ENCODE measurements at regions not wholly inside any gene's neighbourhood (a gene's known extent, or its start where the extent isn't known, plus 50 kb on each side); places are given as distances from the start of the nearest gene placed in this dataset.
A peak's percentile ranks its signal among the peaks of the same experiment; 100 is the strongest.
"Not testable (repeated sequence)": the region's sequence is repeated elsewhere in the genome, so short reads cannot be mapped to it uniquely, and the experiment has no call there.

- Histone ChIP-seq H3K79me2 (replicated peaks; ENCODE audit: insufficient read depth, low read length) (no peaks in the 10 kb centered on the region), H3F3A (ENCODE audit: insufficient read depth, low read length, poor library complexity, severe bottlenecking) (no peaks in the 10 kb centered on the region), H3K9me2 (ENCODE audit: insufficient read depth, low read length) (no peaks in the 10 kb centered on the region), H3K36me3 (ENCODE audit: insufficient read depth, low read length) (no peaks in the 10 kb centered on the region), H4K20me1 (ENCODE audit: insufficient read depth) (no peaks in the 10 kb centered on the region), H3K9ac (ENCODE audit: low read length) (no peak overlapping the region), H3K4me2 (ENCODE audit: low read length) (no peak overlapping the region), H2AFZ (ENCODE audit: low read depth, low read length) (no peak overlapping the region), H3K27ac (ENCODE audit: low read length) (no peak overlapping the region), H3K4me3 (ENCODE audit: low read length) (no peak overlapping the region), H3K9me3 (ENCODE audit: low read length) (no peaks in the 10 kb centered on the region), H3K27me3 (ENCODE audit: insufficient read depth, low read depth, low read length) (no peaks in the 10 kb centered on the region)
- no peak for TF ChIP-seq EZH2 (IDR thresholded peaks at IDR 0.05; ENCODE audit: borderline replicate concordance, insufficient read depth, low read length, poor library complexity, severe bottlenecking)
- no peak for TF ChIP-seq POLR2AphosphoS5 (IDR thresholded peaks at IDR 0.05)
- TF ChIP-seq MXI1 (conservative IDR thresholded peaks at IDR 0.05; ENCODE audit: poor library complexity, severe bottlenecking), result no peak
- no peak for TF ChIP-seq REST (IDR thresholded peaks at IDR 0.05; ENCODE audit: borderline replicate concordance)
- TF ChIP-seq EP300 (conservative IDR thresholded peaks at IDR 0.05; ENCODE audit: poor library complexity, severe bottlenecking), result no peak
- no peak for TF ChIP-seq RAD21 (conservative IDR thresholded peaks at IDR 0.05)
Measured at GRCh38 chr12:42024495-42024830, 120.2 kb downstream of the GXYLT1 start.

- Histone ChIP-seq H2AFZ (ENCODE audit: low read depth, low read length) (no peak overlapping the region), H3K9ac (ENCODE audit: low read length) (no peak overlapping the region), H3K4me2 (ENCODE audit: low read length) (no peak overlapping the region), H3K36me3 (ENCODE audit: insufficient read depth, low read length) (no peaks in the 10 kb centered on the region), H3K9me3 (ENCODE audit: low read length) (no peaks in the 10 kb centered on the region), H3K27me3 (ENCODE audit: insufficient read depth, low read depth, low read length) (no peaks in the 10 kb centered on the region), H3K9me2 (ENCODE audit: insufficient read depth, low read length) (no peaks in the 10 kb centered on the region), H3K27ac (ENCODE audit: low read length) (no peak overlapping the region), H3K79me2 (replicated peaks; ENCODE audit: insufficient read depth, low read length) (no peaks in the 10 kb centered on the region), H3K4me3 (ENCODE audit: low read length) (no peak overlapping the region), H3F3A (ENCODE audit: insufficient read depth, low read length, poor library complexity, severe bottlenecking) (no peaks in the 10 kb centered on the region), H4K20me1 (ENCODE audit: insufficient read depth) (no peaks in the 10 kb centered on the region)
- TF ChIP-seq POLR2AphosphoS5 (IDR thresholded peaks at IDR 0.05) (no peak), MXI1 (conservative IDR thresholded peaks at IDR 0.05; ENCODE audit: poor library complexity, severe bottlenecking) (peak; percentile 23), TAF1 (IDR thresholded peaks at IDR 0.05; ENCODE audit: low read depth) (no peak), RAD21 (conservative IDR thresholded peaks at IDR 0.05) (peak; percentile 91), SMC3 (conservative IDR thresholded peaks at IDR 0.05; ENCODE audit: poor library complexity) (peak; percentile 96), CTCF (IDR thresholded peaks at IDR 0.05; ENCODE audit: poor library complexity, severe bottlenecking) (peak; percentile 83)
Measured at GRCh38 chr12:42023733-42024494, 120.8 kb downstream of the GXYLT1 start.

GRCh38 chr12:42021937-42022336, 122.7 kb downstream of the GXYLT1 start:
- not testable (repeated sequence) for H3K4me2 ChIP-seq (ENCODE audit: low read length); H3K9me3 ChIP-seq (ENCODE audit: low read length); H4K20me1 ChIP-seq (ENCODE audit: insufficient read depth); H3K4me3 ChIP-seq (ENCODE audit: low read length); H3K9me2 ChIP-seq (ENCODE audit: insufficient read depth, low read length); H3K36me3 ChIP-seq (ENCODE audit: insufficient read depth, low read length); H3K27me3 ChIP-seq (ENCODE audit: insufficient read depth, low read depth, low read length); H2AFZ ChIP-seq (ENCODE audit: low read depth, low read length); H3K79me2 ChIP-seq (replicated peaks; ENCODE audit: insufficient read depth, low read length); H3K9ac ChIP-seq (ENCODE audit: low read length); H3K27ac ChIP-seq (ENCODE audit: low read length); H3F3A ChIP-seq (ENCODE audit: insufficient read depth, low read length, poor library complexity, severe bottlenecking)

Measured in neural cell (in vitro differentiated cells).